ENCODE measurements at regions not wholly inside any gene's neighbourhood (a gene's known extent, or its start where the extent isn't known, plus 50 kb on each side); places are given as distances from the start of the nearest gene placed in this dataset.

- no peak for DNase-seq
- Mint-ChIP-seq H3K4me3 (no peak overlapping the region), H3K4me1 (peaks cover 4 to 10% of the 10 kb centered on the region in 2 experiments; a peak in 3 of 4 replicates), H3K27me3 (ENCODE audit: low read depth) (no peaks in the 10 kb centered on the region), H3K27ac (no peak overlapping the region), H3K36me3 (ENCODE audit: insufficient read depth in 1 of 3, low read depth in 3 of 3) (peaks cover 0 to 6% (median 0%) of the 10 kb centered on the region in 3 experiments; a peak in 1 of 7 replicates), H3K9me3 (no peaks in the 10 kb centered on the region; a peak in 1 of 5 replicates)
- H4K20me1 ChIP-seq (ENCODE audit: control insufficient read depth, insufficient read depth, insufficient read length) = no peaks in the 10 kb centered on the region
- no CpG with 5 or more reads among the region's 6 CpGs for WGBS (ENCODE audit: extremely low coverage, insufficient read length, low lambda C conversion rate)
- H2BK5ac ChIP-seq (ENCODE audit: insufficient read length, low read length) = no peak overlapping the region
- 0 out of 2 replicates have a peak, but pooled peaks cover 2% of the 10 kb centered on the region for H3K4me1 ChIP-seq (ENCODE audit: insufficient read depth, low read length)
- H3K79me1 ChIP-seq (ENCODE audit: insufficient read depth, low read depth, low read length, poor library complexity, severe bottlenecking) = no peaks in the 10 kb centered on the region
- H3K23me2 ChIP-seq (ENCODE audit: insufficient read length, low read depth, low read length, poor library complexity, severe bottlenecking) = no peaks in the 10 kb centered on the region
- H3K9me3 ChIP-seq (ENCODE audit: control insufficient read depth, low read depth, low read length) = no peaks in the 10 kb centered on the region
- no peak overlapping the region for H4K5ac ChIP-seq (ENCODE audit: insufficient read length, low read depth, low read length)
- TF ChIP-seq CTCF (conservative IDR thresholded peaks at IDR 0.05) = no peak
- no peak overlapping the region for H3K4ac ChIP-seq (ENCODE audit: low read depth, low read length)
- H3K14ac ChIP-seq (ENCODE audit: insufficient read depth, low read length) = no peak overlapping the region
- H2BK120ac ChIP-seq (ENCODE audit: low read depth, low read length, poor library complexity, severe bottlenecking) = no peak overlapping the region
- no peak overlapping the region for H2AK5ac ChIP-seq (ENCODE audit: insufficient read length, low read length)
- no peak overlapping the region for H4K8ac ChIP-seq (replicated peaks; ENCODE audit: insufficient read length, low read depth, low read length)
- no peak overlapping the region for H3T11ph ChIP-seq (ENCODE audit: low read length)
- no peak overlapping the region for H2BK20ac ChIP-seq (ENCODE audit: low read depth, low read length, poor library complexity, severe bottlenecking)
- H3K23ac ChIP-seq (ENCODE audit: insufficient read length, low read depth, low read length) = no peak overlapping the region
- no peak overlapping the region for H3K56ac ChIP-seq (ENCODE audit: insufficient read length, low read depth, low read length)
- no peak overlapping the region for H4K91ac ChIP-seq (ENCODE audit: insufficient read length, low read depth, low read length)
- H3K27ac ChIP-seq (ENCODE audit: insufficient read length, low read depth, low read length) = no peak overlapping the region
- H2BK12ac ChIP-seq (ENCODE audit: insufficient read length, low read depth, low read length) = no peak overlapping the region
- H3K79me2 ChIP-seq (ENCODE audit: insufficient read depth, low read length) = no peaks in the 10 kb centered on the region
- H3K4me2 ChIP-seq (ENCODE audit: insufficient read depth, insufficient read length, low read length) = no peak overlapping the region
- H3K18ac ChIP-seq (ENCODE audit: insufficient read length, low read depth, low read length) = no peak overlapping the region
- H2BK15ac ChIP-seq (ENCODE audit: low read depth, low read length) = no peak overlapping the region
- H3K27me3 ChIP-seq (ENCODE audit: insufficient read depth, low read length) = no peaks in the 10 kb centered on the region
- no peak overlapping the region for H3K9ac ChIP-seq (ENCODE audit: extremely low read depth, insufficient read length, low read length)
- no peak overlapping the region for H2AFZ ChIP-seq (ENCODE audit: low read length)
Measured at GRCh38 chr5:5826911-5827310, 404.4 kb downstream of the ICE1 start.
